Mucosa of rectum (tissue), 2 donors: ENCODE measurements at regions not wholly inside any gene's neighbourhood (a gene's known extent, or its start where the extent isn't known, plus 50 kb on each side); places are given as distances from the start of the nearest gene placed in this dataset.

Source experiments
- H3K27ac ChIP-seq, 2 donors: one replicate each; pipeline ENCODE4 v1.7.0; 2013; ENCODE audit warnings: inconsistent platforms in 2 of 2, low read depth in 2 of 2, low read length in 2 of 2
- H3K27me3 ChIP-seq, 2 donors: one replicate each; pipeline ENCODE4 v1.7.0; 2013; ENCODE audit warnings: low read length in 2 of 2; ENCODE audit not compliant: control insufficient read depth in 2 of 2, insufficient read depth in 2 of 2
- H3K36me3 ChIP-seq, 2 donors: one replicate each; pipeline ENCODE4 v1.7.0; 2013; ENCODE audit warnings: low read length in 2 of 2; ENCODE audit not compliant: control insufficient read depth in 2 of 2, insufficient read depth in 2 of 2
- H3K4me1 ChIP-seq, 2 donors: one replicate each; pipeline ENCODE4 v1.7.0; 2013; ENCODE audit warnings: low read length in 2 of 2, mild to moderate bottlenecking in 1 of 2; ENCODE audit not compliant: control insufficient read depth in 2 of 2, insufficient read depth in 2 of 2
- H3K4me3 ChIP-seq, 2 donors: one replicate each; pipeline ENCODE4 v1.7.0; 2013; ENCODE audit warnings: low read length in 2 of 2
- H3K9ac ChIP-seq, 2 donors: one replicate each; pipeline ENCODE4 v1.7.0; 2013; ENCODE audit warnings: low read length in 2 of 2, low read depth in 1 of 2, mild to moderate bottlenecking in 1 of 2
- H3K9me3 ChIP-seq, 2 donors: one replicate each; pipeline ENCODE4 v1.7.0; 2013; ENCODE audit warnings: low read length in 2 of 2; ENCODE audit not compliant: control insufficient read depth in 2 of 2
- donor health status: healthy.
- donor health status: Normal muscosa, but diverticular disease.

DNA sequence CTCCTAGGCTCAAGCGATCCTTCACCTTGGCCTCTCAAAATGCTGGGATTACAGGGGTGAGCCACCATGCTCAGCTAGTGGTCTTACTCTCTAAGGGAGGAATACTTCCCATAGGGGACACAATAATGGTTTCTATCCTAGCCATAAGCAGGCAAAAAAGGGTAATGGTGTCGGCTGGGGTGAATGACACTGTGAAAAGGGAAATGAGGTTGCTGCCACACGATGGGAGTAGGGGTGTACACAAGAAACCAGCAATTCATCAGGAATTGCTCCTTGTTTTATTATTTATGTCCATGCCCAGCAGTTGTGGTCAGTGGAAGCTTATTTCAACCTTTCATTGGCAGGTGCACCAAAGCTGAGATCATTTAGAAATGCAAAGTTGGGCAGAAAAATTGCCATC, 70.3 kb upstream of the ZFR start:
- no peak overlapping the region for H3K9ac ChIP-seq
- no peaks in the 10 kb centered on the region for H3K9me3 ChIP-seq
- no peaks in the 10 kb centered on the region for H3K4me1 ChIP-seq
- no peak overlapping the region for H3K27ac ChIP-seq
- H3K4me3 ChIP-seq = no peak overlapping the region
- H3K36me3 ChIP-seq = no peaks in the 10 kb centered on the region
- H3K27me3 ChIP-seq = peaks cover 0 to 2% of the 10 kb centered on the region in 2 donors

DNA sequence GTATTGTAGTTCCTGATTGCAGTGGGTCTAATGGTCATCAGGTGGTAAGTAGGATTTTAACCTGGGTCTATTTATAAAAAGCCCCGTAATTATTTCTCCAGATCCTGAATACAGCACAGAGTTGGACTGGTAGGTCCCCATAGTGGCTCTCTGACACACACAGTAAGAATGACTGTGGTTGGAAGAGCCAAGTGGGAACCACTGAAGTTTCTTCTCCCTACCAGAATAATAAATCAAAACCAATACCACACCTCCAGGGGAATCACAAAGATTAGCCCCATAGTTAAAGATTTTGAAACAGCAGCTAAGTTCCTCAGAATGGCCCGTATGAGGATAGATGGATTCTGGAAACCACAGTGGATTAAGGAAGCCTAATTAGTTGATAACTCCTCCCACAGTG, 68.4 kb upstream of the ZFR start:
- Histone ChIP-seq H3K36me3 (no peaks in the 10 kb centered on the region), H3K4me3 (no peak overlapping the region), H3K9me3 (no peaks in the 10 kb centered on the region), H3K27ac (no peak overlapping the region), H3K4me1 (no peaks in the 10 kb centered on the region), H3K9ac (no peak overlapping the region), H3K27me3 (no peaks in the 10 kb centered on the region)

DNA sequence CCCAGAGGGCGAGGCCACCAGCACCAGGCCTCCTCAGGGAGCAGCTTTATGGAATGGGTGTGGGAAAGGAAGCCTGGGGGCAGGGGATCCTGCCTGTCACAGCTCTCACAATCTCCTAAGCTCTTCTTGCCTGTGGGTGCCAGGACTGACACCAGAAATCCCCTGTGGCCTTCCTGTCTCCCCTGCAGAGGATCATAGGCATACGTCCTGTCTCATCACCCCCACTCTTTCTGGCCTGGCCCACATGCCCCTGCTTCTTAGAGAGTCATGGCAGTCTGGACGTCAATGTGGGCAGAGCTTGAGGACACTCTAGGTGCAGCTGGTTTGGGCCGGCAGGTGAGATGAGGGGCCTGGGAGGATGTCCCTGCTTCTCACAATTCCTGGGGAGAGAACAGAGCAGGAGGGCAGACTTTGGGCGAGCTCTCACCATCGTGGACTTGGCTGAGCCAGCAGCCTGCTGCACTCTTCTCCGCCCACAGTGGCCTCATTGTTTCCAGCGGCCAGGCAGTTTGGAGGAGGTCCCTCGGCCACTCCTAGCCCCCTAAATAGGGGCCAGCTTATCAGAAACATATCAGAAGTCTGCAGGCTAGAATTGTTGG, 67.3 kb upstream of the ZFR start:
- H3K27ac ChIP-seq = no peak overlapping the region

DNA sequence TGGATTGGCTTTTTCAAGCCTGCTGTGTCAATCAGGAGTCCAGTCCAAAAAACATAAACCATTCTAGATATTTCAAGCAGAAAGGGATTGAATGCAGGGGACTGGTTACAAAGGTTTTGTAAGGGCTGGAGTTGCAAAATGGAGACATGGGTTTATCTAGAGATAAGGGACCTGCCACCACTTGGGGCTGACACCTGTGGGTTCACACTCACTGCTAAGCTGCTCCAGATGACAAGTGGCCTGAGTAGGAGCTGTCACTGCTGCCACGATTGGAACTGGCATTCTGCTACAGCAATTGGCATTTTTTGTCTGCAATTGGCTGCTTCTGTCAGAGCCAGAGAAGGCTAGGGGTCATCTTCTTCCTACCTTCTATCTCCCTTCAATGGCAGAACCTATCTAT, 66.3 kb upstream of the ZFR start:
- Histone ChIP-seq H3K27me3 (no peaks in the 10 kb centered on the region), H3K27ac (no peak overlapping the region), H3K9me3 (no peaks in the 10 kb centered on the region), H3K9ac (no peak overlapping the region), H3K4me1 (peaks cover 3% of the 10 kb centered on the region in 2 donors), H3K36me3 (no peaks in the 10 kb centered on the region), H3K4me3 (no peak overlapping the region)

More for the DNA sequence above, 67.3 kb upstream of the ZFR start:
- H3K27me3 ChIP-seq = no peaks in the 10 kb centered on the region
- H3K36me3 ChIP-seq = no peaks in the 10 kb centered on the region
- no peak overlapping the region for H3K9ac ChIP-seq
- H3K4me3 ChIP-seq = no peak overlapping the region
- H3K9me3 ChIP-seq = no peaks in the 10 kb centered on the region
- H3K4me1 ChIP-seq = no peaks in the 10 kb centered on the region

DNA sequence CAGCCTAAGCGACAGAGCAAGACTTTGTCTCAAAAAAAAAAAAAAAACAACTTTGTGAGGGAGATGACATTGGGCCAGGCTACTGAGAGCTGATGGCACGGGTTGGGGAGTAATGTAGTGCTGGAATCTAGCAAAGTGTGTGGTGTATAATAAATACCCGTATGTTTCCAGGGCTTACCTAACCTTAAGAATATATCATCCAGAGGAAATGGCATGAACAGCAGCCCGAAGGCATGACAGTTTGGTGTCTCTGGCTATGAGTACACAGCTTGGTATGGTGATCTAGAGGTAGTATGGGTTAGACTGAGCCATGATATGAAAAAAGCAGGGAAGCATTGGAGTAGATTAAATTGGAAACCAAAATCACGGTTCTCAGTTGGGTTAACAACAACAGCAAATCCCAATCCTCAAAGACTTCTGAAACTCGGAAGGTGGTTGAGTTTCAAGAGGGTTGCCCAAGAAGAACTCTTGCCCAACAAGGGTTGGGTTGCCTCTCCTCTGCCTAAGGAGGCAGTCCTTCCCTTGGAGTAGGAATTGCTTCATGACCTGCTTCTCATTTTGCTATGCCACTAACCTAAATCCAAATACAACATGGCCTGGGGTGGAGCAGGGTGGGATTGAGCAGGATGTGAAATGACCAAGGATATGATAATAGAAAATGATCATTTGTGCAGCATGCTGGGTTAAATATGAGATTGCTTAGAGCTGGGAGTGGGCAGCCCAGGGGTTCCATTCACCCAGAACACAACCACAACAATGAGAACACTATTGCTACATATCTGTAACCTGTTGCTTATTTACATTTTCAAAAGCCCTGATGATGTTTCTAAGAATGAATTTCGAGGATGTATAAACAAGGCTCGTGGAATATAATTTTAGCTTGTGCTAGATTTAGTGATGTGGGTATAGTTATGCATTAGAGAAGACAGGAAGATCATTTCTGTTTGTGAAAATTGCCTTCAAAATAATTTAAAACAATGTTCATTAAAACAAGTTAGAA, 64.6 kb upstream of the ZFR start:
- no peak overlapping the region for H3K9ac ChIP-seq

DNA sequence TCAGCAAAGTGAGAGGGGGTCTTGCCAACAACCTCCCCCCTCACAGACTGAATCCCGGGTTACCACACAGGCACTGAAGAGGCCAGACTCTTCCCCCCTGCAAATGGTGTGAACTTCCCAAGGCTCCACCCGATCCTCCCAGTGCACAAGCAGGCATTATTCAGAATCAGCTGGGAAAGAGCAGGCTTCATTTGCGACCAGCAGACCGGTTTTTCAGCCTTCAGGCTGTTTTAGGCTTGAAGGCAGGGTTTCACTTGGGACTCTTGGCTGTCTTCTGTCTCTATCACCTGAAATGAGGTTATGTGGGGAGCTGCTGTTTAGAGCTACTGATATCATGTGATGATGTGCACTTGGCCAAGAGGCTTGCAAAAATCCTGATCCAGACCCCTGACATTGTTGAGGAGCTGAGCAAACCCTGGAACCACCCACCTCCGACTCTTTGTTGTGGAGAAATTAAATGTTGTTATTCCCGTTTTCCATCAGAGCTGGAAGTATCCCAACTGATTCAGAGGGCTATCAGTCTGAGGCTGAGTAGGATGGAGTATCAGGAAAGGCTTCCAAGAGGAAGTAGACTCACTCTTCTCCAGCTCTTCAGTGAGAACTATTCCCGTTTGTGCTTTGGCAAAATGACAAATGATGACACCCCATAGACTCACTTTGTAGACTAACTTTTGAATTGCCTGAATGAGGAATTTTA, 63.3 kb upstream of the ZFR start:
- H3K27ac ChIP-seq = no peak overlapping the region
- no peak overlapping the region for H3K9ac ChIP-seq
- H3K27me3 ChIP-seq = no peaks in the 10 kb centered on the region
- H3K36me3 ChIP-seq = no peaks in the 10 kb centered on the region
- H3K9me3 ChIP-seq = no peaks in the 10 kb centered on the region
- H3K4me3 ChIP-seq = no peak overlapping the region
- H3K4me1 ChIP-seq = peaks cover 3 to 8% of the 10 kb centered on the region in 2 donors

More for the DNA sequence above, 64.6 kb upstream of the ZFR start:
- Histone ChIP-seq H3K36me3 (no peaks in the 10 kb centered on the region), H3K27ac (no peak overlapping the region), H3K9me3 (no peaks in the 10 kb centered on the region), H3K27me3 (no peaks in the 10 kb centered on the region), H3K4me1 (peaks cover 3 to 8% of the 10 kb centered on the region in 2 donors), H3K4me3 (no peak overlapping the region)

DNA sequence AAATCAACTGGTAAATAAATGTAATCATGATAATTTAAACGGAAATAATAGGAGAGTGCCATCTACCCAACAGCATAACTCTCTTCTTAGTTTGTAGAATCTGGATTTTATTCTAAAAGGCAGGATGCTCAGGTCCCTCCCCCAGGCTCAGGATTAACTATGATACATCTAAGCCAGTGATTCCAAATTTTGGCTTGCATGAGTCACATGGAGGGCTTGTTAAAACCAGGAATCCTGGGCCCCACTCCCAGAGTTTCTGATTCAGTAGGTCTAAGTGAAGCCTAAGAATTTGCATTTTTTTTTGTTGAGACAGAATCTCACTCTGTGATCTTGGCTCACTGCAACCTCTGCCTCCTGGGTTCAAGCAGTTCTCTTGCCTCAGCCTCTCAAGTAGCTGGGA, 62.3 kb upstream of the ZFR start:
- no peaks in the 10 kb centered on the region for H3K9me3 ChIP-seq
- no peak overlapping the region for H3K9ac ChIP-seq
- no peaks in the 10 kb centered on the region for H3K36me3 ChIP-seq
- H3K27me3 ChIP-seq = no peaks in the 10 kb centered on the region
- H3K4me3 ChIP-seq = no peak overlapping the region
- H3K4me1 ChIP-seq = peaks cover 3 to 8% of the 10 kb centered on the region in 2 donors
- no peak overlapping the region for H3K27ac ChIP-seq

DNA sequence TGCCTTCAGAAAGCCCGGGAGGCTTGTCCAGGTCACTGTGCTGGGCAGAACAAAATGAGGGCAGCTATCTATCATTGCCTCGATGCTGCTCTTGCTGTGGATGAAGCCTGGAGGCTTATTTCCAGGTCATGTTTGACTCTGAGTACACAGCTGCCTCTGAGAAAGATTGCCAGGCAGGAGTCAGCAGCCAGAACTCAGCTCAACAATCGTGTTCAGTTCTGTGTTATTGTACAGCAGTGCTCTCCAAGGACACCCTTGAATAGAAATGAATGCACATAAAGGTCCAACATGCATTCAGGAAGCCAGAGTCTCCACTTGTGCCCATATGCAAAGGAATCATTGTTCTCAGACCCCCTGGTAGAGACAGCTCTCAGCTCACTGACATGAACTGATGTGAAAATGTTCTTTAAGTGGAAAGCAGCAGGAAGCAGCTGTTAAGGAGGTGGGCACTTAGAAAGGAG, 61.7 kb upstream of the ZFR start:
- Histone ChIP-seq H3K27me3 (no peaks in the 10 kb centered on the region), H3K27ac (no peak overlapping the region), H3K9ac (no peak overlapping the region), H3K4me3 (no peak overlapping the region), H3K4me1 (peaks cover 3 to 8% of the 10 kb centered on the region in 2 donors), H3K36me3 (no peaks in the 10 kb centered on the region), H3K9me3 (no peaks in the 10 kb centered on the region)

DNA sequence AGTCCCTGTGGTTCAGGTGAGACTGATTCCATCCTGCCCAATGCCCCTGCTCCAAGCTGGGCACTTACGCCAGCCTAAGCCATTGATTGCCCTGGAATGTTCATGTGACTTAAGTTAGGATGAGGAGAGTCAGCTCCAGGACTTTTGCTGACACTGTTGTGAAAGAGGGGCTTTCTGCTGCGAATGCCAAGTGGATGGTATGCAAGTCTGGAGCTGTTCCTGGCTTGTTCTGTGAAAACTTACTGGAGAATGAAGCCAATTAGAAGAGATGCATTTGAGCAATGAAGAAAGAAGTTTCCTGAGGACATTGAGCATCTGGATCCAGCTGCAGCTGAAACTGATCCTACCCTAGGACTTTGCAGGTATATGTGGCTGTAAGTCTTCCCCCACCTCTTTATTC, 61.2 kb upstream of the ZFR start:
- Histone ChIP-seq H3K4me3 (no peak overlapping the region), H3K27ac (no peak overlapping the region), H3K9ac (no peak overlapping the region), H3K9me3 (no peaks in the 10 kb centered on the region), H3K36me3 (no peaks in the 10 kb centered on the region), H3K27me3 (no peaks in the 10 kb centered on the region), H3K4me1 (peaks cover 3 to 8% of the 10 kb centered on the region in 2 donors)
